Nephron progenitor cell (in vitro differentiated cells): ENCODE measurements at regions not wholly inside any gene's neighbourhood (a gene's known extent, or its start where the extent isn't known, plus 50 kb on each side); places are given as distances from the start of the nearest gene placed in this dataset.

Experiments
- DNase-seq: peaks from one replicate; pipeline ENCODE4 v3.0.0; 2021
- H3K27ac Mint-ChIP-seq: 2 replicates; pipeline ENCODE4 v1.8.0; 2021; ENCODE audit warnings: mild to moderate bottlenecking, moderate library complexity, mixed read lengths
- H3K27me3 Mint-ChIP-seq: 2 replicates; pipeline ENCODE4 v1.8.0; 2021; ENCODE audit warnings: mild to moderate bottlenecking, low read depth, mixed read lengths; ENCODE audit not compliant: poor library complexity
- H3K36me3 Mint-ChIP-seq: 2 replicates; pipeline ENCODE4 v1.8.0; 2021; ENCODE audit warnings: low read depth, mixed read lengths
- H3K4me1 Mint-ChIP-seq: 2 replicates; pipeline ENCODE4 v1.8.0; 2021; ENCODE audit warnings: mixed read lengths
- H3K4me3 Mint-ChIP-seq: 2 replicates; pipeline ENCODE4 v1.8.0; 2021; ENCODE audit warnings: mild to moderate bottlenecking, moderate library complexity, mixed read lengths
- H3K9me3 Mint-ChIP-seq: 2 replicates; pipeline ENCODE4 v1.8.0; 2021; ENCODE audit warnings: mild to moderate bottlenecking, moderate library complexity, mixed read lengths
- TF ChIP-seq, protein P1 (sequence below): fragments of 200-600 bp; sonication (generic); IDR thresholded peaks from 2 replicates; pipeline ENCODE4 v1.5.0; 2021; ENCODE audit warnings: antibody characterized with exemption

DNA sequence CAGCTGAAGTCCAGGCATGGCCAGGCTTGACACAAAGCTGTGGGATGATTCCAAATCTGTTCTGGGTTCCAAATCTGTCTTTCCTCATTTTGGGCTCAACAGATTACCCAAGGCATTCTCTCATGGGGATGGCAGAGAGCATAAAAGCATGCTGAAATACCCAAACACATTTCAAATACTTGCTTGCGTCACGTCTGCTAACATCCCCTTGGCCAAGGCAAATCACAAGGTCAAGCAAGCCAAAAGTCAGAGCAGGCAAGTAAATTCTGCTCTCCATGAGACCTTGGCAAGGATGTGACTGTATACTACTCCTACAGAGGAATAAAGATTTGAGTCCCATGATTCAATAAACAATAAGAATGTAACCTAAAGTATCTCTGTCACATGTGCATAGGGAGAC, 306.7 kb downstream of the EPB41L4A start:
- TF ChIP-seq, protein P1, sequence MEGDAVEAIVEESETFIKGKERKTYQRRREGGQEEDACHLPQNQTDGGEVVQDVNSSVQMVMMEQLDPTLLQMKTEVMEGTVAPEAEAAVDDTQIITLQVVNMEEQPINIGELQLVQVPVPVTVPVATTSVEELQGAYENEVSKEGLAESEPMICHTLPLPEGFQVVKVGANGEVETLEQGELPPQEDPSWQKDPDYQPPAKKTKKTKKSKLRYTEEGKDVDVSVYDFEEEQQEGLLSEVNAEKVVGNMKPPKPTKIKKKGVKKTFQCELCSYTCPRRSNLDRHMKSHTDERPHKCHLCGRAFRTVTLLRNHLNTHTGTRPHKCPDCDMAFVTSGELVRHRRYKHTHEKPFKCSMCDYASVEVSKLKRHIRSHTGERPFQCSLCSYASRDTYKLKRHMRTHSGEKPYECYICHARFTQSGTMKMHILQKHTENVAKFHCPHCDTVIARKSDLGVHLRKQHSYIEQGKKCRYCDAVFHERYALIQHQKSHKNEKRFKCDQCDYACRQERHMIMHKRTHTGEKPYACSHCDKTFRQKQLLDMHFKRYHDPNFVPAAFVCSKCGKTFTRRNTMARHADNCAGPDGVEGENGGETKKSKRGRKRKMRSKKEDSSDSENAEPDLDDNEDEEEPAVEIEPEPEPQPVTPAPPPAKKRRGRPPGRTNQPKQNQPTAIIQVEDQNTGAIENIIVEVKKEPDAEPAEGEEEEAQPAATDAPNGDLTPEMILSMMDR, result no peak
- H3K27me3 Mint-ChIP-seq, result peaks cover 4% of the 10 kb centered on the region
- no peak overlapping the region for H3K27ac Mint-ChIP-seq
- no peaks in the 10 kb centered on the region for H3K4me1 Mint-ChIP-seq
- no peak for DNase-seq
- no peak overlapping the region for H3K4me3 Mint-ChIP-seq
- no peaks in the 10 kb centered on the region for H3K9me3 Mint-ChIP-seq
- no peaks in the 10 kb centered on the region for H3K36me3 Mint-ChIP-seq

DNA sequence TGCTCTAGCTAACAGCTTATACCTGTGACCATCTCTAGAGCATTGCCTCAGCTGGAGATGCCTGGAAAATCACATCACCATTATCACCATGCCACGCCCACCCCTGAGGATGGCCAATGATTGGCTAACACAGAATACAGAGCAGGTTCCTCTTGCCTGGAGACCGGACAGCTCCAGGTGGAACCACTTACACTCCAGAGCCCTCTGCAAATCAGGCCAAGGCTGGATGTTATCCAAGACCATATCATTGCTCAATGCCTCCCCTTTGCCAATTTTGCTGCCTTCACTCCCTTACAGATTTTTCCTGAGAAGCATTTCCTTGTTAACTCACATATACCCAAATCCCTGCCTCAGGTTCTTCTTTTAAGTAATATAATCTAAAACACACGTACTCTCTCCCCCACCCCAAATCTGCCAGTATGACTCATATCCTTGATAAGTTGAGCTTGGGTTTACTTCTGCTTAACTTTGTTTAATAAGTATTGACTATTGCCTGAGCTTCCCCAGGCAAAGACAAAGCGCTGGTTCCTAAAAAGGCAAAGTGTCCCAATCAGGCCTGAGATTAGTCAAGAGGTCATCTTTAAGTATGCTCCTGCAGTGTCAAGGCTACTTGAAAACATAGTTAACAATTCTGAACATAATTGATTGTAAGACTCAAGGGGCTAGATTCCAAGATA, 309.6 kb downstream of the EPB41L4A start:
- Mint-ChIP-seq H3K9me3 (no peaks in the 10 kb centered on the region), H3K4me3 (no peak overlapping the region), H3K4me1 (no peaks in the 10 kb centered on the region), H3K27ac (no peak overlapping the region), H3K27me3 (no peaks in the 10 kb centered on the region), H3K36me3 (no peaks in the 10 kb centered on the region)
- DNase-seq, result peak; percentile 4
- TF ChIP-seq, protein P1, result no peak

DNA sequence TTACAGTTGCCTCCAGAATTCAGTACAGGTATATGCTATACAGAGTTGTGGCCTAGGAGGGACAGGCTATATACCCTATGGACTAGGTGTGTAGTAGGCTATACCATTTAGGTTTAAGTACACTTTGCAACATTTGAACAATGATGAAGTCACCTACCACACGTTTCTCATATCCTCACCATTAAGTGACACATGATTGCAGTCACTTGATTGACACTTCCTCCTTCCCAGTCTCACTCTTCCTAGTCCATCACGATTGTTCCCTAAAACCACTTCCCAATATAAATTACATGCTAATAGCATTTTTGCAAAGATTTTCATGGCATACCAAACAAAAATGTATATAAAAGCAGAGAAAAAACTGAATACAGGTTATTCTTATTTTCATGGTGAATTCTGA, 312.2 kb downstream of the EPB41L4A start:
- H3K9me3 Mint-ChIP-seq, result no peaks in the 10 kb centered on the region
- H3K27me3 Mint-ChIP-seq, result no peaks in the 10 kb centered on the region
- no peak overlapping the region for H3K27ac Mint-ChIP-seq
- H3K36me3 Mint-ChIP-seq, result no peaks in the 10 kb centered on the region
- DNase-seq, result no peak
- TF ChIP-seq, protein P1, result no peak
- no peaks in the 10 kb centered on the region for H3K4me1 Mint-ChIP-seq
- no peak overlapping the region for H3K4me3 Mint-ChIP-seq

DNA sequence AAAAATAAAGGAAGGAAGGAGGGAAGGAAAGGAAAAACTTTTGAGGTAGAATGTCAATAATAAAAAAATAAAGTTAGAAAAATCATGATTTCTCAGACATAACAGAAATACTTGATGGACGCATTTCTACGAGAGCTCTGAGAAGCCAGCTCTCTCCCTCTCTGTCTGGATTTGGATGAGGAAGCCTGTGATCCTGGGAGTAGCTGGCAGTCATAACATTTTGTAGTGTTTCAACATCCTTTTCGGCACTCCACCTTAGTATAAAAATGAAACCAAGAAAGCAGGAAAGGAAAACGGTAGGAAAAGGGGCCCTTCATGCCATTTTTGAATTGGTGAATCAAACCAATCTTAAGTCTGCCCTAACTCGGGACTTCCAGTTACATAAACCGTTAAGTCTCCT, 321.3 kb downstream of the EPB41L4A start:
- no peaks in the 10 kb centered on the region for H3K27me3 Mint-ChIP-seq
- H3K4me3 Mint-ChIP-seq, result no peak overlapping the region
- no peak for DNase-seq
- peaks cover 14% of the 10 kb centered on the region for H3K9me3 Mint-ChIP-seq
- TF ChIP-seq, protein P1, result no peak
- no peaks in the 10 kb centered on the region for H3K36me3 Mint-ChIP-seq
- H3K27ac Mint-ChIP-seq, result no peak overlapping the region
- no peaks in the 10 kb centered on the region for H3K4me1 Mint-ChIP-seq

DNA sequence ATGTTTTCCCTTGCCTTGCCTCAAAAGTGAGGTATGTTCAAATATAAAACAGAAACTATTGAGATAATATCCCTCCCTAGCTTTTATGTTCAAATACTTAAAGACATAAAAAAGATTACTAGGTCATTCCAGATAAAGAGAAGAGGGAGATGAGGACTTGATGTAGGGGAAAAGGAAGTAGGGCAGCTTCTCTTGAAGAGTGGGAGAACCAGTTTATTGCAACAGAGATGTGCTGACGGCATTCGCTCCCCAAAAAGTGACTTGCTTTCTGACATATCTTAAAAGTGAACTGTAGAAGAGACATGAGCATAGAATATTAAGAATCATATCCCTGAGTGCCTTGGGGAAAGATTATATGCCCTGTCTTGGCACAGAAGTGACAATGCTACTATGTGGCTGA, 330.2 kb upstream of the NREP start:
- H3K27ac Mint-ChIP-seq, result no peak overlapping the region
- H3K36me3 Mint-ChIP-seq, result no peaks in the 10 kb centered on the region
- no peak overlapping the region for H3K4me3 Mint-ChIP-seq
- DNase-seq, result no peak
- no peaks in the 10 kb centered on the region for H3K9me3 Mint-ChIP-seq
- H3K27me3 Mint-ChIP-seq, result no peaks in the 10 kb centered on the region
- no peaks in the 10 kb centered on the region for H3K4me1 Mint-ChIP-seq
- TF ChIP-seq, protein P1, result no peak

DNA sequence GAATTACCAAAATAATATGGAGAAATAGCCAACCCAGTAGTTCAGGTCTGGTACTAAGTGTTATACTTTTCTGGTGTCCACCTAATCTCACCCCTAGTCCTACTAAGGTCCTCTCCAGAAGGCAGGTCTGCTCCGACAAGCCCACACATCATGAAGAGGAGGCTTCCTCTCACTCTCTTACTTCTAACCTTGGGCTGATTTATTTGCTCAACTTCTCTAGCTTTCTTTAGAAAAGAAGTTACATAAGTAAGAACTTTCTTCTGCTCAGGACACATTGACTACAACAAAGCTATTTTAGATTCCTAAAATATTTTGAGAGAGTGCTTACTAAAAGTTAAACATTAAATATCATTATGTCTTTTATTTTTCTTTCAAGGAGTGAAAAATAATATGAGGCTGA, 329.7 kb upstream of the NREP start:
- H3K9me3 Mint-ChIP-seq, result no peaks in the 10 kb centered on the region
- no peaks in the 10 kb centered on the region for H3K36me3 Mint-ChIP-seq
- no peak overlapping the region for H3K27ac Mint-ChIP-seq
- no peak for DNase-seq
- H3K4me1 Mint-ChIP-seq, result no peaks in the 10 kb centered on the region
- no peaks in the 10 kb centered on the region for H3K27me3 Mint-ChIP-seq
- TF ChIP-seq, protein P1, result no peak
- H3K4me3 Mint-ChIP-seq, result no peak overlapping the region
